ENCODE measurements at regions not wholly inside any gene's neighbourhood (a gene's known extent, or its start where the extent isn't known, plus 50 kb on each side); places are given as distances from the start of the nearest gene placed in this dataset.

- TF ChIP-seq CTCF (IDR thresholded peaks at IDR 0.05) (no peak), POLR2AphosphoS5 (IDR thresholded peaks at IDR 0.05; ENCODE audit: low read depth, low read length) (no peak), REST (IDR thresholded peaks at IDR 0.05; ENCODE audit: insufficient read depth in 1 of 2, low read depth in 2 of 2, low read length in 1 of 2) (no peak)
These were observed 114.8 kb downstream of the FGF18 start for GRCh38 chr5:171534043-171534895.

Data from Panc1 (cell line).